Activated naive CD8-positive, alpha-beta T cell (primary cell): ENCODE measurements at regions not wholly inside any gene's neighbourhood (a gene's known extent, or its start where the extent isn't known, plus 50 kb on each side); places are given as distances from the start of the nearest gene placed in this dataset.

Experiments used
- H3K27ac Mint-ChIP-seq: one replicate; pipeline ENCODE4 v1.8.0; 2021; ENCODE audit warnings: mixed read lengths
- H3K27me3 Mint-ChIP-seq: one replicate; pipeline ENCODE4 v1.8.0; 2021; ENCODE audit warnings: mixed read lengths
- H3K36me3 Mint-ChIP-seq: one replicate; pipeline ENCODE4 v1.8.0; 2021; ENCODE audit warnings: mixed read lengths
- H3K4me1 Mint-ChIP-seq: one replicate; pipeline ENCODE4 v1.8.0; 2021; ENCODE audit warnings: low read depth, mixed read lengths
- H3K4me3 Mint-ChIP-seq: one replicate; pipeline ENCODE4 v1.8.0; 2021; ENCODE audit warnings: mild to moderate bottlenecking, mixed read lengths
- H3K9me3 Mint-ChIP-seq: one replicate; pipeline ENCODE4 v1.8.0; 2021; ENCODE audit warnings: low read depth, mixed read lengths

DNA sequence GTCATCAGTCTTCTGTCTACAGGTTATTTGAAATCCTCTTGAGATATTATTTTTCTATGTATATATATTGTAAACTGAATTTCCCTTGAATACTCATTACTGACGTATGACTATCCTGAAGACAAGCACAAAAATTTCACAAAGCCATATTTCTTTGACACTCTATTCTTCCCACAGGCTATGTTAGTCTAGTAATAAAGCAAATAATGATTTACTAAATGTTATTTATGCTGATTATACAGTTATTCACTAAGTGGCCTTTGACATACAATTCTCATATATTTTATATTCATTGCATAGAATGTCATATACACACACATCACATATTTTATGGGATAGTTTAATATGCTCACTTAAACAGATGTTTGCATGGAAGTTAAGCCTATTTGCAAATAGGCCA is 793.0 kb upstream of the GRAMD2B start:
- no peak overlapping the region for H3K27ac Mint-ChIP-seq
- H3K4me1 Mint-ChIP-seq = no peaks in the 10 kb centered on the region
- H3K9me3 Mint-ChIP-seq = peaks cover 3% of the 10 kb centered on the region
- no peaks in the 10 kb centered on the region for H3K36me3 Mint-ChIP-seq
- no peak overlapping the region for H3K4me3 Mint-ChIP-seq
- H3K27me3 Mint-ChIP-seq = no peaks in the 10 kb centered on the region

- Mint-ChIP-seq H3K27ac (no peak overlapping the region), H3K27me3 (no peaks in the 10 kb centered on the region), H3K9me3 (peaks cover 3% of the 10 kb centered on the region), H3K4me1 (no peaks in the 10 kb centered on the region), H3K36me3 (no peaks in the 10 kb centered on the region), H3K4me3 (no peak overlapping the region)
Measured at GRCh38 chr5:125633523-125633922, 789.7 kb upstream of the GRAMD2B start.

GRCh38 chr5:125634216-125634835 is 788.9 kb upstream of the GRAMD2B start:
- Mint-ChIP-seq H3K36me3 (no peaks in the 10 kb centered on the region), H3K27ac (no peak overlapping the region), H3K9me3 (peaks cover 3% of the 10 kb centered on the region), H3K4me3 (no peak overlapping the region), H3K4me1 (no peaks in the 10 kb centered on the region), H3K27me3 (no peaks in the 10 kb centered on the region)

DNA sequence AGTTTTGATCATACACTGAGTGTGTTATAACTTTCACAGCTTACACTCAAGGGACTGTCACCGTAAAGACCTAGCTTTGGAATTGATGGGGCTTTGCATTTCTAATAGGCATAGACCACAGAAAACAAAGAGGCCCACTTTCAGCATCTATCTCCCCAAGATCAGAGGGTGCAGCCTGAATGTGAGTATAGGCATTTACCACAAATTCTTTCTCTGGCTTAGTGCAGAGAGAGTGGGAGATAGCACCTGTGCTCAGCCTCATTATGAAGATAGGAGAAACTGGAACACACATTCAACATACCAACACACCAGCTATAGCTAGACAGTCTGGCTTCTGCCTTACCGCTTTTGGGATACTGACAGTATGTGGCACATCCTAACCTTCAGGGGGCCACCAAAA is 783.4 kb upstream of the GRAMD2B start:
- Mint-ChIP-seq H3K4me3 (no peak overlapping the region), H3K27me3 (no peaks in the 10 kb centered on the region), H3K9me3 (peaks cover 8% of the 10 kb centered on the region), H3K36me3 (no peaks in the 10 kb centered on the region), H3K27ac (no peak overlapping the region), H3K4me1 (no peaks in the 10 kb centered on the region)

GRCh38 chr5:125652761-125653160 is 770.4 kb upstream of the GRAMD2B start:
- no peaks in the 10 kb centered on the region for H3K36me3 Mint-ChIP-seq
- H3K9me3 Mint-ChIP-seq = peaks cover 15% of the 10 kb centered on the region
- no peaks in the 10 kb centered on the region for H3K4me1 Mint-ChIP-seq
- H3K27ac Mint-ChIP-seq = no peak overlapping the region
- H3K27me3 Mint-ChIP-seq = no peaks in the 10 kb centered on the region
- H3K4me3 Mint-ChIP-seq = no peak overlapping the region

DNA sequence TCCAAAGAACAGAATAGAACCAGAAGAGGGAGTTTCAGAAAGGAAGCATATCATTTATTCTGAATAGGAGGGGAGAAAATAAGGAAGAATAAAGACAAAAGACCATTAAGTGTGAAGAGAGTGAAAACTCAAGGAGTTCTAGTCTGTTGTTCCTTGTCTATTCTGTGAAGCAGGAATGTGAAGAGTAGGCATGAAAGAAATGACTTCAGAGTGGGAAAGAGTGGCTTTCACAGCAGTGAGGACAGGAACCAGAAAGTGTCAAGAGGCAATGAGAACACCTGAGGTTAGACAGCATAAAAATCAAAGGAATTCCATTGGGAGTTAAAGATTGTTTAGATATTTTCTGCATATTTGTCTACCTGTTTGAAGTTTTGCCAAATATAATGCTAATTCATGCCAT is 768.8 kb upstream of the GRAMD2B start:
- Mint-ChIP-seq H3K27me3 (no peaks in the 10 kb centered on the region), H3K36me3 (no peaks in the 10 kb centered on the region), H3K9me3 (peaks cover 12% of the 10 kb centered on the region), H3K4me3 (no peak overlapping the region), H3K27ac (no peak overlapping the region), H3K4me1 (no peaks in the 10 kb centered on the region)

GRCh38 chr5:125655156-125655555 is 768.1 kb upstream of the GRAMD2B start:
- Mint-ChIP-seq H3K36me3 (no peaks in the 10 kb centered on the region), H3K27me3 (no peaks in the 10 kb centered on the region), H3K4me3 (no peak overlapping the region), H3K9me3 (peaks cover 13% of the 10 kb centered on the region), H3K4me1 (no peaks in the 10 kb centered on the region), H3K27ac (no peak overlapping the region)

DNA sequence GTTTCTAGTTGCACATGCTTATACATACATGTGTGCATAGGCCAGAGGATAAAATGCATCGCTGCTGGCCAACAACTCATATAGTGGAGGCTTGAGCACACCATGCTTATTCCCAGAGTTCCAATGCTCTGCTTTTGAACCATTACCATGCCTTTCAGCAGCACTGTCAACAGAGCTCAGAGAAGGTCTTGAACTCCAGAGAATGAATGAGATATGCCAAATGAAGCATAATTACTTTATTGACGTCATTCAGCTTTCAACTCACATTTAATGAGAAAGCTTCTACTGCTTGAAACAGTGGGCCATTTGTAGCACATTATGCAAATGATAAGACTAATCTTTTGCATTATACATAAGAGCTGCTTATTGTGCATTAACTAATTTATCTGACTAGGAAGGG is 765.3 kb upstream of the GRAMD2B start:
- no peak overlapping the region for H3K4me3 Mint-ChIP-seq
- no peaks in the 10 kb centered on the region for H3K36me3 Mint-ChIP-seq

DNA sequence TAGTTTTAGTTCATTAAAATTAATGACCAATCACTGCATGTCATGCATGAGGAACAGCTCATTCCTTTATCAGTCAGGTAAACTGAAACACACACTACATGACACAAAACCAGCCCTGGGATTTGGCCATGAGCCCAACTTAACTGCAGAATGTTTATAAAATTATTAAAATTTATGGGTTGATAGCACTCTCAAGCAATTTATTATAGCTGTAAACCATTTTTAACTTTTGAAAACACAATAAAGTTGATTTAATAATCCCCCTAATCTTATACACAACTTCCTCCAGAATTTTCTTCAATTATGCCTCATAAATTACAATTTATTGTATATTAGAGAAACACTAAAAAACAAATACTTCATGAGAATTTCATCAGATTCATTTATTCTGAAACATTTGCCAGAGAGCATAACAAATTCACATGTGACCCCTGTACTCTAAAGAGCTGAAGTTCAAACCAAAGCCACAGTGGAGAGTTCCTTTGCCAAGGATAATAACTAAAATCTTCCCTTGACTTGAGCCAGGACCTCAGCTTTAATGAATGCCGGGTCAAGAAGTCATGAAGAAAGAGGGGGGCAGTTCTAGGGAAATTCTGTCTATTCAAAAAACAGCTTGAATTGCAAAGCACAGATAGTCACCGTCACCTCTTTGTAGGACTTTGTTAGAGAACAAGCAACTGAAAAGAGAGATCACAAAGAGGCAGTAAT is 763.7 kb upstream of the GRAMD2B start:
- no peak overlapping the region for H3K4me3 Mint-ChIP-seq
- H3K27me3 Mint-ChIP-seq = no peaks in the 10 kb centered on the region
- H3K4me1 Mint-ChIP-seq = no peaks in the 10 kb centered on the region
- peaks cover 14% of the 10 kb centered on the region for H3K9me3 Mint-ChIP-seq
- H3K36me3 Mint-ChIP-seq = no peaks in the 10 kb centered on the region
- no peak overlapping the region for H3K27ac Mint-ChIP-seq

More for the DNA sequence above, 765.3 kb upstream of the GRAMD2B start:
- H3K27ac Mint-ChIP-seq = no peak overlapping the region
- no peaks in the 10 kb centered on the region for H3K27me3 Mint-ChIP-seq
- H3K9me3 Mint-ChIP-seq = peaks cover 6% of the 10 kb centered on the region
- no peaks in the 10 kb centered on the region for H3K4me1 Mint-ChIP-seq

DNA sequence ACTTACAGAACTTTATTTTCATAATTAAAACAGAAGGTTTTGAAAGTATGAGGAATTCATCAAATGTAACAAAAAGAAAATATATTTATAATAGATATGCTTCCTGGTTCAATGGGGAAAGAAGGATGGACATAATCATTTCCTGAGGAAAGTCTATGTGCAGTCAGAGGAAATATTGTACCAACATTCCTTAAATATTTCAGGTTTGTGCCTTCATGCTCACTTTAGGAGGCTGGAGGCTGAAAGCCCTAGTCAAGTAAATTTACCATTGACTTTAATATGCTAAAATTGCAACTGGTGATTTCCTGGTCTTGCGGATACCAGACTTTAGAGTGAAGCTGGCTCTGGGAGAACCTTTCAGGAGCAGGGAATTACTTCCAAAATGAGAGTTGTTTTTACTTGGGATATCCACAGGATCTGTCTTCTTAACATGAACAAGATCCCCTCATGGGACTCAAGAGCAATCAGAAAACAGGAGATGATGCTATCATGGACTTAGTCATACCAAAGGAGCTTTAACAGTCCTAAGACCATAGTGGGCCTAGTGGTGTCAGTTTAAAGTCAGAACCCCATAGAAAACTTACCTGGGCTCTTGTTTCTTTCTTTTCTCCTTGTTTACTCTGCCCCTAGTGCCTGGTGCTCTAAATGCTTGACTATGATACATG is 762.8 kb upstream of the GRAMD2B start:
- no peaks in the 10 kb centered on the region for H3K27me3 Mint-ChIP-seq
- H3K9me3 Mint-ChIP-seq = peaks cover 14% of the 10 kb centered on the region
- no peak overlapping the region for H3K27ac Mint-ChIP-seq
- H3K4me1 Mint-ChIP-seq = no peaks in the 10 kb centered on the region
- H3K36me3 Mint-ChIP-seq = no peaks in the 10 kb centered on the region
- no peak overlapping the region for H3K4me3 Mint-ChIP-seq

GRCh38 chr5:125661584-125661983 is 761.6 kb upstream of the GRAMD2B start:
- Mint-ChIP-seq H3K9me3 (peaks cover 14% of the 10 kb centered on the region), H3K36me3 (no peaks in the 10 kb centered on the region), H3K27me3 (no peaks in the 10 kb centered on the region), H3K4me3 (no peak overlapping the region), H3K27ac (no peak overlapping the region), H3K4me1 (no peaks in the 10 kb centered on the region)

- no peak overlapping the region for H3K4me3 Mint-ChIP-seq
- H3K36me3 Mint-ChIP-seq = no peaks in the 10 kb centered on the region
- H3K27ac Mint-ChIP-seq = no peak overlapping the region
- H3K9me3 Mint-ChIP-seq = peaks cover 6% of the 10 kb centered on the region
- H3K4me1 Mint-ChIP-seq = no peaks in the 10 kb centered on the region
- no peaks in the 10 kb centered on the region for H3K27me3 Mint-ChIP-seq
Measured at GRCh38 chr5:125668884-125669283, 754.3 kb upstream of the GRAMD2B start.

GRCh38 chr5:125673359-125673950 is 749.8 kb upstream of the GRAMD2B start:
- H3K4me3 Mint-ChIP-seq = no peak overlapping the region
- no peaks in the 10 kb centered on the region for H3K27me3 Mint-ChIP-seq

DNA sequence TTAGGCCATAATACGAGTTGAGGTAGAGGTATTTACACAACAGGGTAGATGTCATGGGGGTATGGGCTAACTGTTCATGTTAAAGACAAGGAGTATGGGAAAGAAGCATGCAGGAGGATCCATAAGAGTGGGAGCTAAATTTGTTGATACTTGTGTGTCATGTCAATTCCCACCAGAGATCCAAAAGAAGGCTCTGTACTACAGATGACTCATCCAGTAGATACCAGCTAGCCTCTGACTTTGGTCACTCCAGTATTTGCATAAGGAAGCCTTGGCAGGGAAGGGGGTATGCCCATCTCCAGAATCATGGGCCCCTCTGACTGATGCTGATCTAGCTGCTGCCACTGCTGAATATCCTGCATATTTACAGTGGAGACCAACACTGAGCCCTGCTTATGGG is 743.7 kb upstream of the GRAMD2B start:
- no peaks in the 10 kb centered on the region for H3K36me3 Mint-ChIP-seq
- H3K27ac Mint-ChIP-seq = no peak overlapping the region
- H3K4me3 Mint-ChIP-seq = no peak overlapping the region
- no peaks in the 10 kb centered on the region for H3K27me3 Mint-ChIP-seq
- H3K4me1 Mint-ChIP-seq = no peaks in the 10 kb centered on the region
- no peaks in the 10 kb centered on the region for H3K9me3 Mint-ChIP-seq

More at GRCh38 chr5:125673359-125673950, 749.8 kb upstream of the GRAMD2B start:
- Mint-ChIP-seq H3K27ac (no peak overlapping the region), H3K4me1 (no peaks in the 10 kb centered on the region), H3K9me3 (peaks cover 2% of the 10 kb centered on the region), H3K36me3 (no peaks in the 10 kb centered on the region)

DNA sequence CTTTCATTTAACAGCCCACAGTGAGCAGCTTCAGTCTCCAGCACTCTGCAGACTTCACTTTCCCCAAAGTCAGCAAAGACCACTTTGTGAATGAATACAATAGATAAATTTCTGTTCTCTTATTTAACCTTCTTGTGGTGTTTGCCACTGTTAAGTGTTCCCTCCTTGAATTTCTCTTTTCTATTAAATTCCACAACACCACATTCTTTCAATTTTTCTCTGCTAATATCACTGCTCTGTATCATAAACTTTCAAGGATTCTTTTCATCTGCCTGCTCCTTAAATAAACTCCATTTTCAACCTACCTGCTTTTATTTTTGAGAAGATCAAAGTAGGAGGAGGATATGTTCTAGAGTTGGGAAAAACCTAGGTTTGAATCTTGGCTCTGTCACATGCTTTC is 739.5 kb upstream of the GRAMD2B start:
- Mint-ChIP-seq H3K9me3 (peaks cover 5% of the 10 kb centered on the region), H3K36me3 (no peaks in the 10 kb centered on the region), H3K4me1 (no peaks in the 10 kb centered on the region), H3K27me3 (no peaks in the 10 kb centered on the region), H3K4me3 (no peak overlapping the region), H3K27ac (no peak overlapping the region)
